Activated CD4-positive, alpha-beta T cell treated with anti-CD3 and anti-CD28 coated beads, Interleukin-2, amount 50 U/mL, for 48 hours (primary cell): ENCODE measurements at regions not wholly inside any gene's neighbourhood (a gene's known extent, or its start where the extent isn't known, plus 50 kb on each side); places are given as distances from the start of the nearest gene placed in this dataset.
"Not testable (repeated sequence)": the region's sequence is repeated elsewhere in the genome, so short reads cannot be mapped to it uniquely, and the experiment has no call there.

Source experiments
- DNase-seq, 2 experiments: peaks; one replicate each; pipeline ENCODE4 v3.0.0-alpha.2; 2020

GRCh38 chr13:82096256-82096655, 1755.3 kb upstream of the SPRY2 start:
- DNase-seq: no peak

- DNase-seq: no peak
These were observed 1751.4 kb upstream of the SPRY2 start for GRCh38 chr13:82092312-82092711.

- DNase-seq: no peak
These were observed 1747.9 kb upstream of the SPRY2 start for GRCh38 chr13:82088781-82089180.

GRCh38 chr13:82076496-82076895, 1735.6 kb upstream of the SPRY2 start:
- no peak for DNase-seq

GRCh38 chr13:82070416-82070815, 1729.5 kb upstream of the SPRY2 start:
- no peak for DNase-seq

- DNase-seq: no peak
These were observed 1721.8 kb upstream of the SPRY2 start for GRCh38 chr13:82062772-82063171.

GRCh38 chr13:82058364-82058763, 1717.4 kb upstream of the SPRY2 start:
- no peak for DNase-seq

- not testable (repeated sequence) for DNase-seq
These were observed 1704.4 kb upstream of the SPRY2 start for GRCh38 chr13:82045316-82045715.

GRCh38 chr13:82036602-82037001, 1695.7 kb upstream of the SPRY2 start:
- DNase-seq: no peak

GRCh38 chr13:82011355-82011754, 1670.4 kb upstream of the SPRY2 start:
- no peak for DNase-seq

GRCh38 chr13:82010780-82011179, 1669.9 kb upstream of the SPRY2 start:
- DNase-seq: no peak

GRCh38 chr13:82002710-82003109, 1661.8 kb upstream of the SPRY2 start:
- DNase-seq: no peak

GRCh38 chr13:81995316-81995715, 1654.4 kb upstream of the SPRY2 start:
- no peak for DNase-seq

GRCh38 chr13:81990652-81991051, 1649.7 kb upstream of the SPRY2 start:
- no peak for DNase-seq

GRCh38 chr13:81988567-81988966, 1647.6 kb upstream of the SPRY2 start:
- no peak for DNase-seq

- DNase-seq: no peak
These were observed 1646.9 kb upstream of the SPRY2 start for GRCh38 chr13:81987677-81988357.

- no peak for DNase-seq
These were observed 1646.2 kb upstream of the SPRY2 start for GRCh38 chr13:81987159-81987558.

GRCh38 chr13:81986308-81986707, 1645.4 kb upstream of the SPRY2 start:
- no peak for DNase-seq

- no peak for DNase-seq
These were observed 1616.2 kb upstream of the SPRY2 start for GRCh38 chr13:81957121-81957520.

GRCh38 chr13:81929988-81930387, 1589.1 kb upstream of the SPRY2 start:
- no peak for DNase-seq

GRCh38 chr13:81927347-81927746, 1586.4 kb upstream of the SPRY2 start:
- no peak for DNase-seq

GRCh38 chr13:81917810-81918209, 1576.9 kb upstream of the SPRY2 start:
- DNase-seq: no peak

GRCh38 chr13:81916461-81916860, 1575.5 kb upstream of the SPRY2 start:
- no peak for DNase-seq

- no peak for DNase-seq
These were observed 1567.0 kb upstream of the SPRY2 start for GRCh38 chr13:81907787-81908372.

GRCh38 chr13:81888855-81889254, 1547.9 kb upstream of the SPRY2 start:
- no peak for DNase-seq
